GM21360 (cell line): ENCODE measurements at regions not wholly inside any gene's neighbourhood (a gene's known extent, or its start where the extent isn't known, plus 50 kb on each side); places are given as distances from the start of the nearest gene placed in this dataset.

Experiments
- ATAC-seq: cut with Tn5 transposase; IDR thresholded peaks from one replicate; pipeline ENCODE4 v1.9.1; 2021; ENCODE audit warnings: mild to moderate bottlenecking, moderate library complexity; ENCODE audit not compliant: unreplicated experiment

GRCh38 chr6:164337925-164338397 is 923.4 kb downstream of the QKI start:
- ATAC-seq: no peak

- no peak for ATAC-seq
These were observed 922.8 kb downstream of the QKI start for GRCh38 chr6:164337024-164337924.

GRCh38 chr6:164336455-164336854 is 921.9 kb downstream of the QKI start:
- no peak for ATAC-seq

- ATAC-seq: no peak
These were observed 916.5 kb downstream of the QKI start for GRCh38 chr6:164331026-164331425.

GRCh38 chr6:164325168-164325567 is 910.6 kb downstream of the QKI start:
- no peak for ATAC-seq

- ATAC-seq: no peak
These were observed 908.0 kb downstream of the QKI start for GRCh38 chr6:164322533-164322932.

- ATAC-seq: no peak
These were observed 906.8 kb downstream of the QKI start for GRCh38 chr6:164321297-164321696.

- ATAC-seq: no peak
These were observed 900.9 kb downstream of the QKI start for GRCh38 chr6:164315376-164315775.

- no peak for ATAC-seq
These were observed 893.8 kb downstream of the QKI start for GRCh38 chr6:164308339-164308738.

- no peak for ATAC-seq
These were observed 888.8 kb downstream of the QKI start for GRCh38 chr6:164303102-164303964.

GRCh38 chr6:164296411-164296810 is 881.9 kb downstream of the QKI start:
- no peak for ATAC-seq

GRCh38 chr6:164294047-164294784 is 879.7 kb downstream of the QKI start:
- ATAC-seq: no peak

- ATAC-seq: no peak
These were observed 876.7 kb downstream of the QKI start for GRCh38 chr6:164291224-164291623.

GRCh38 chr6:164290101-164290500 is 875.6 kb downstream of the QKI start:
- no peak for ATAC-seq

- ATAC-seq: no peak
These were observed 871.5 kb downstream of the QKI start for GRCh38 chr6:164286011-164286410.

GRCh38 chr6:164283574-164283973 is 869.1 kb downstream of the QKI start:
- ATAC-seq: no peak

GRCh38 chr6:164276211-164276610 is 861.7 kb downstream of the QKI start:
- ATAC-seq: no peak

- ATAC-seq: no peak
These were observed 861.3 kb downstream of the QKI start for GRCh38 chr6:164275773-164276172.

GRCh38 chr6:164274493-164274892 is 860.0 kb downstream of the QKI start:
- ATAC-seq: no peak

- ATAC-seq: no peak
These were observed 859.0 kb downstream of the QKI start for GRCh38 chr6:164273491-164273890.

- ATAC-seq: no peak
These were observed 852.3 kb downstream of the QKI start for GRCh38 chr6:164266851-164267250.
